SH-SY5Y (cell line): ENCODE measurements at regions not wholly inside any gene's neighbourhood (a gene's known extent, or its start where the extent isn't known, plus 50 kb on each side); places are given as distances from the start of the nearest gene placed in this dataset.

Experiments
- GATA2 ChIP-seq: IDR thresholded peaks from 2 replicates; pipeline ENCODE4 v1.6.1; 2011; ENCODE audit warnings: mild to moderate bottlenecking, low read depth, low read length
- GATA3 ChIP-seq: IDR thresholded peaks from 2 replicates; pipeline ENCODE4 v1.6.1; 2011; ENCODE audit warnings: low read depth, mild to moderate bottlenecking, low read length, moderate library complexity

DNA sequence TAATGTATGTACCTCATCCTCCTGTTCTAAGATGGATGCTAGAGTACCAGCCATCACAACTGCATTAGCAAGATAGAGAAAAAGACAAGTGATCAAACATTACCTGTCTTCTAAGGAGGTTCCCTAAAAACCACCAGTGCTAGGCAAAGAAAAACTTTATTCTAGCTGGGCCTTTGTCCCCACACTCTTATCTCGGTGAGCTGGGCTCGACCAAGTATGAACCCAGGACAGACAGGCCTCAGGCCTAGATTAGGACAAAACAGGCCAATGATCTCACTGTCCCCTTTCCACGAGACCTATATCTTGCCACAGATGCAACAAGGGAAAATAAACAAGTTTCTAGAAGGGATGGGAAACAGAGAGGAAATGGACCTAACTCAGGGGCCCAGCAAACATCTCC, 127.6 kb upstream of the PKDCC start:
- TF ChIP-seq GATA2 (no peak), GATA3 (no peak)
